NCI-H524 (cell line): ENCODE measurements at regions not wholly inside any gene's neighbourhood (a gene's known extent, or its start where the extent isn't known, plus 50 kb on each side); places are given as distances from the start of the nearest gene placed in this dataset.

ENCODE experiments used
- DNase-seq, 2 experiments: peaks; one replicate each; lab custom pipeline; 2025; lab: John Stamatoyannopoulos, UW

GRCh38 chr10:125337510-125337909 lies 177.1 kb upstream of the CTBP2 start:
- no peak for DNase-seq

- no peak for DNase-seq
Measured at GRCh38 chr10:125334545-125334944, 174.2 kb upstream of the CTBP2 start.

GRCh38 chr10:125333769-125334168 lies 173.4 kb upstream of the CTBP2 start:
- DNase-seq, result no peak

- no peak for DNase-seq
Measured at GRCh38 chr10:125333209-125333591, 172.8 kb upstream of the CTBP2 start.

GRCh38 chr10:125332548-125333208 lies 172.3 kb upstream of the CTBP2 start:
- no peak for DNase-seq

GRCh38 chr10:125331056-125331455 lies 170.7 kb upstream of the CTBP2 start:
- DNase-seq, result no peak

GRCh38 chr10:125329056-125329455 lies 168.7 kb upstream of the CTBP2 start:
- no peak for DNase-seq

GRCh38 chr10:125325326-125325725 lies 165.0 kb upstream of the CTBP2 start:
- no peak for DNase-seq

- no peak for DNase-seq
Measured at GRCh38 chr10:125316436-125316835, 156.1 kb upstream of the CTBP2 start.

GRCh38 chr10:125300937-125301336 lies 140.6 kb upstream of the CTBP2 start:
- no peak for DNase-seq

GRCh38 chr10:125299461-125299860 lies 139.1 kb upstream of the CTBP2 start:
- DNase-seq, result no peak

- no peak for DNase-seq
Measured at GRCh38 chr10:125296598-125296997, 136.2 kb upstream of the CTBP2 start.

GRCh38 chr10:125294109-125294508 lies 133.7 kb upstream of the CTBP2 start:
- no peak for DNase-seq

- peak; percentile 31 to 66 for DNase-seq
Measured at GRCh38 chr10:125291836-125292235, 131.5 kb upstream of the CTBP2 start.

- DNase-seq, result peak in 1 of 2 experiments; percentile 6
Measured at GRCh38 chr10:125289461-125289860, 129.1 kb upstream of the CTBP2 start.

GRCh38 chr10:125284875-125285597 lies 124.7 kb upstream of the CTBP2 start:
- no peak for DNase-seq

GRCh38 chr10:125283836-125284614 lies 123.7 kb upstream of the CTBP2 start:
- no peak for DNase-seq

GRCh38 chr10:125283191-125283835 lies 123.0 kb upstream of the CTBP2 start:
- DNase-seq, result no peak

- no peak for DNase-seq
Measured at GRCh38 chr10:125281091-125281490, 120.7 kb upstream of the CTBP2 start.

GRCh38 chr10:125276133-125276532 lies 115.8 kb upstream of the CTBP2 start:
- DNase-seq, result no peak

- DNase-seq, result peak in 1 of 2 experiments; percentile 50
Measured at GRCh38 chr10:125274961-125275360, 114.6 kb upstream of the CTBP2 start.

- DNase-seq, result no peak
Measured at GRCh38 chr10:125273023-125273422, 112.7 kb upstream of the CTBP2 start.
